GM18867 (cell line): ENCODE measurements at regions not wholly inside any gene's neighbourhood (a gene's known extent, or its start where the extent isn't known, plus 50 kb on each side); places are given as distances from the start of the nearest gene placed in this dataset.
A peak's percentile ranks its signal among the peaks of the same experiment; 100 is the strongest.

Experiments
- ATAC-seq: cut with Tn5 transposase; IDR thresholded peaks from one replicate; pipeline ENCODE4 v1.9.1; 2021; ENCODE audit warnings: mild to moderate bottlenecking, moderate library complexity; ENCODE audit not compliant: unreplicated experiment

GRCh38 chr18:56238576-56238975 lies 399.8 kb downstream of the TXNL1 start:
- no peak for ATAC-seq

- peak; percentile 87 for ATAC-seq
These were observed 402.8 kb downstream of the TXNL1 start for GRCh38 chr18:56235481-56236013.

DNA sequence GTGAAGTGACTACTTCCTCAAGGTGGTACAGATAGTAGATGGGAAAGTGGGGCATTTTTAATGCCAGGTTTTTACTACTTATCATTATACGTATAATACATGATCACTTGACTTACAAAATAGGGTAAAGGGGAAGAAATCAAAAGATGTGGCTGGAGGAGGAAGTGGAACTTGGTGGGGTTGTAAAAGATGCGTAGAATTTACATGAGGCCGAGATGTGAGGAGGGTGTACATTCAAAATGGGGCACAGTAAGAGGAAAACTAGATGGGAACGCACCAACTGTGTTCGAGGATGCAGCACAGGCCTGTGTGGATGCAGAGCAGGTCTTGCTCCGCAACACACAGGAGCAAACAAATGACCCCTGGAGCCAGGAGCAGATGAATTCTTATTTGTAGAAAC lies 403.3 kb downstream of the TXNL1 start:
- ATAC-seq = peak; percentile 46

- no peak for ATAC-seq
These were observed 404.8 kb downstream of the TXNL1 start for GRCh38 chr18:56233595-56233994.

DNA sequence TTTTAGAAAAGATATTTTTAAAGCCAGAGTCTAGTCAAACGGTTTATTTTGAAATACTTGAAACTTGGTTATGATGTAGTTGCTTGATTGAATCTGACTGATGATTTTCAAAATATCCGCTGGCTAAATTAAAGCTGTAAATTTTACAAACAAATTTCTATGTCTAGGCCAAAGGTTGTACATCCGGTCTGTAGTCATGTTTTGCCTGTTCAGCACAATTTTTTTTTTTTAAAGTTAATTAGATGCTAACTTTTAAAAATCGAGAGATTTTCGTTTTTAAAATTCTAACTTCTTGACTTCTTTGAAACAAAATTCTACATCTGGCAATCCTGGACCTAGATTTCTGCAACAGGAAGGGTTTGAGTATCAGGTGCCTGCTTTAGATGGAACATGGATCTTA lies 412.4 kb downstream of the TXNL1 start:
- ATAC-seq = no peak

DNA sequence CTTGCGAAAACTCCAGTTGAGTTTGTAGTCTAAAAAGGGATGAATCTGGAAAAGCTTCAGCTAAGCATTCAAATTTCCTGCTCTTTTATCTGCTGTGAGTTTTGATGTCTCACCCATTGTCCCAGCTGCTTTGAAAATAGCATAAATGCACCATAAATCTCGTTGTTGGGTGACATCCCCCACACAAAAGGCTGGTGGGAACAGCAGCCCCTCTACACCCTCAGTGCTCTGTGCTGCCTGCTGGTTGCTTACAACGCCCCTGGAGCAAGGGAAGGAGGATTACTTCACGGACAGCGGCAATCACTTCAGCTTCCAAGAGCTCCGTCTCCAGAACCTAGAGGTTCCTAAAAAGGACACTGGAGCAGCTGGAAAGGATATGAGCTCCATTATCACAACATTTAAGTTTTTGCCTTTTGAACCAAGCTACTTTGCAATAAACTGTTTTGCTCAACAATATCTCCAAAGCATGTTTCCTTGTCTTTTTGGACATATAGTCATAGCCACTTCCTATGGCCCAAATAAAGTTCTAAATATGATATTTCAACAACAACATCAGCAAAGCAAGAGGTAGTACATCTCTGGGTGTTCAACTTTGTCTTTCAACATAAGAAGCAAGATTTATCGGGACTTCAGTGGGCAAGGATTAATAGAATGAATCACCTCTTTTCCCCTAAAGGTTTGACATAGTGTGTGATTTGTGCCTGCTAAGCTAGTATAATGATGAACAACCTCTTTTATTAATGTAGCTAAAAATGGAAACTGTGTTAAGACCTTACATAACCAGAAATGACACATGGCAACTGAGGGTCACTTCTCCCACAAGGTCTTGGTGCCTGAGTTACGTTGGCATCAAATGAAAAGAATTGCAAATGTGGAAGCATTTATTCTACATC lies 413.5 kb downstream of the TXNL1 start:
- no peak for ATAC-seq

DNA sequence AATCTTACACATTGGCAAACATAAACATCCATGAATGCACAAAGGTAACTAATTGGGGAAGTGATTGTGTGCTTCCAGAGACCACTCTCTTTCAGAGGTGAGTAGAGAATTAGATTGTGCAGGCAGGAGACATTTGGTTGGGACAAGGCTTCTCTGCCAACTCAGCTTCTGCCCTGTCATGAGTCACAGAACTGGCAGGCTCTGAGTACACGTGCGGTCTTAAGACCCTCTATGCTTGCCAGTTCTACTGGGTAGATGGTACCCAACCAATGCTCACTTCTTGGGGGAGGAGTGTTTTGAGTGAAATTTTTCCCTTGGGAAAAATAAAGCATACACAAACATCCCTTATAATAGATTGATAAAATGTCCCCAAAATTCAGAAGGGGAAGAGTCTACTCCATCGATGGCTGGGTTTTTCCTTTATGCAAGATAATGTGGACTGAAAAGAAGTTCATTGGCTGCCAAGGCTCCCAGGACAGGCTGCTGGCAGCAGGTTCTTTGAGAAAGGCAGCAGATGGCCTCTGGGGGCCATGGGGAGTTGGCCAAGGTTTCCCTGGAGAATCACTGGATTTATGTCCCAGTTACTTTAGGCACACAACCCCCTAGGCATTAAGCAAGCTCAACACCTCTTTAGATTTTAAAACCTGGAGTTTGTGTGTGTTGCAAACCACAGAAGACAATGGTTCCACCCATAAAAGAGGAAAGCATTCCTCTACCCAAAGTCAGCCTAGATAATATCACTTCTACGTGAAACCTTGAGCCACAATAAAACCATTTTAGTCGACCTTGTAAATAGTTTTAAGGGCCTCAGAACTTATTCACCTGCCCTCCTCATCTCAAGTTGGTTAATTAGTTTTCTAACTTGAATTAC lies 417.0 kb downstream of the TXNL1 start:
- ATAC-seq = no peak

DNA sequence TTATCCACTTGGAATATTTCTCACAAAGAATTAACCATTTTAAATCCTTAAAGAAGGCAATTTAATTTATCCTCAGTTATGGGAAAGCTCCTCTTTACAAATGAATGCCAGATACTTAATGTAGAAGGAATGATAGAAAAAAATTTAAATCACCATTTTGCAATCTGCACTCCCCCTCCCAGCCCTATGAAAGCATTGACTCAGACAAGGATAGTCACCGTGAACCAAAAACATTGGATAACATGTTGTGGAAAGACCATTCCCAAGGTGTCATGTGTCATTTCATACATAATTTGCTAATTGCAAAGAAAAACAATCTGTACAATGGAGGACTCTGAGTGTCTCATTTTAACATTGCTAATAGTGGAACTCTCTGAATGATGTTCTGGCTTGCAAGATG lies 421.0 kb downstream of the TXNL1 start:
- ATAC-seq = no peak

GRCh38 chr18:56214706-56215105 lies 423.7 kb downstream of the TXNL1 start:
- ATAC-seq = no peak

DNA sequence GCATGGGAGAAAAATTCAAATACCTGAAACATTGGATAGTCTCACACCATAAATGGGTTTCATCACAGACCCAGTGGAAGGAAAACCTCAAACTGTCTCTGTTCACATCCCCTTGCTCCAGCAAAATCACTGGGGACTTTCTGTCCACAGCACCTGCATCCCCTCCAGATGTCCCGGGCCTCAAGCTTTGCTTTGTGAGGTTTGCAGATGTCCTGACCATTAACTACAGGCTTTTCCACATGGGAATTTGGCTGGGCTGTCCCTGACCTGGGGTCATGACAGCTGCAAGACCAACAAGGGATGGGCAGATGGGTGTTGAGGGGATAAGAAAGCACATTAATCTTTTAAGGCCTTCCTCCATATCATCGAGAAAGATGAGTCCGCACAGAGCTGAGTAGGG lies 427.9 kb downstream of the TXNL1 start:
- no peak for ATAC-seq

- no peak for ATAC-seq
These were observed 430.4 kb downstream of the TXNL1 start for GRCh38 chr18:56207989-56208388.

DNA sequence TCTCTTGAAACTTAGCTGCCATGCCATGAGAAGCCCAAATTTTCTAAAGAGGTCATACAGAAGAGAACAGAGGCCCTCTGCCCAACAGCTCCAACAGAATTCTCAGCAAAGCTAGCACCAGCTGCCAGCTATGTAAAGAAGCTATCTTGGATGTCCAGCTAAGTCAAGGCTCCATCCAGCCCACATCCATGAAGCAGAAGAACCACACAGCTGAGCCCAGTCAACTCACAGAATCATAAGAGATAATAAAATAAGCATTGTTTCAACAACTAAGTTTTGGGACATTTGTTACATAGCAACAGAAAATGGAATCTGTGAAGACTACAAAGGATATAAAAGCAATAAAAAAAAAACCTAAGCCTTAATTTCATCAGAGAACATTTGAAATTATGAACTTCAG lies 434.3 kb downstream of the TXNL1 start:
- no peak for ATAC-seq

DNA sequence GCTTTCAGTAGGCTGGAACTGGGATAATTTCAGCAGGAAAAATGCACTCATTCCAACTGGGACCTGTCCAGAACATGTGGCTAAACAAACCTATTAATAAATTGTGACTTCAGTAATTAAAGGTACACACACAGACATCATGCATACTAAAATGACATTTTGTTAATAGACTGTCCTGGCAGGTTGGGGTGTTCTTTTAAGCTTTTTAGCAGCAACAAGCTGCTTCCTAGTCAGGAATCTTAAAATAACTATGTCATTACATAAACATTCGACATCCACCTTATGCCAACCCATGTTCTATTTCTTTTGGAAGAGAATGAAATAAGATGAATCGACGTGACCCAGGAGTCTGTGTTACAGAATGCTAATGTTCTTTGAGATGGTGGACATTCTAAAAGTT lies 435.7 kb downstream of the TXNL1 start:
- ATAC-seq = no peak

- ATAC-seq = no peak
These were observed 437.9 kb downstream of the TXNL1 start for GRCh38 chr18:56200381-56200911.

- ATAC-seq = no peak
These were observed 438.6 kb downstream of the TXNL1 start for GRCh38 chr18:56199580-56200330.

DNA sequence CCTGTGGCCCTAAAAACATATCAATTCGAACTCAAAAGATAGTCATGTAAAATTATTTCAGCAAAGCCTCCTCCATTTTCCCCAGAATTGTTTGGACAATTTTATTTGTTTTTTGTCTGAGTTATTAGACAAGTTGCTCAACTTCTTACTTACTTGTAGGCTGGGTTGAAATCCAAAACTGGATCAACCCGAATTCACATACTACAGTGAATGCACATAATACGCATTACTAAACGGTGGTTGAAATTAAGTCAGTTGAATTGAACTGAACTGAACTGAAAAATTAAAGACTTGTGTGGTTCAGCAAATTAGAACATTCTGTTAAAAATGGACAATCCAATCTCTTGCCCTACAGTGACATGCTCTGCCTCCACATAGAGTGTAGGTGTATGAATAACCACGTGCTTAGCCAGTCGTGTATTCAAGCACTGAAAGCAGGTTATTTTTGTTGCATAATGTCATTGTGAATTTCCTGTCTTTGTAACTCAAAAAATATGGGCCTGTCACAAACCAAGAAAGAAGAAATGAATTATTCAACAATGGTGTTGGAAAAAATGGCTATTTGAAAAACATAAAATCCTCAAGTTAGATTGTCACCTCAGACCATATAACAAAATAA lies 441.0 kb downstream of the TXNL1 start:
- no peak for ATAC-seq

DNA sequence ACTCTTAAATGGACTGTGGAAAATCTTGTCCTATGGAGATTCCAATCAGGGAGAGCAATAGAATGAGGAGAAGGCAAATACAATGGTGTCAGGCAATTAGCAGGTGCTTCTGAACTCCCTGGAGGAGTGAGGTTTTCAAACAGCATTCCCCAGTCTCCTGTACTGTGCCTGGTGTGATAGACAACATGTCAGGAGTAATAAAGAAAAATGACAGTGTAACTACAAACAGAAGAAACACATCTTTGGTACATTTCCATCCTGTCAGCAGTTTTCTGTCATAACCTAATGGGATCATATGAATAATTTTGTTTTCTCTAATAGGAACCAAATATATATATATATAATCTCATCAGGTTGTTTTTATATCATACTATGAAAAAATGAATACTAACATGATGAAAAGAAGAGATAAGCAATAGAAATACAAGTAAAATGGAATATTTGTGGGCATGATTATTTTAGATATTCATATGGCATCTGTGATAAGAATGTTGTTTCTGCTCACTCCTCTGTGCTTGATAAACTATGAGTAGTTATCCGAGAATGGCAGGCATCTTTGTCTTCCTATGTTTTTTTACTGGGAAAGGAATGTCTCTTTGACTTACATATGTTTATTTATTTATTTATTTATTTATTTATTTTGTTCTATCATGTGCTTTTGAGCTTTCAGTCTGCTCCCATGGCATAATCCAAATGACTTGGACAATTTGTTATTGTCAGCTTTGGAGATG lies 441.7 kb downstream of the TXNL1 start:
- no peak for ATAC-seq

DNA sequence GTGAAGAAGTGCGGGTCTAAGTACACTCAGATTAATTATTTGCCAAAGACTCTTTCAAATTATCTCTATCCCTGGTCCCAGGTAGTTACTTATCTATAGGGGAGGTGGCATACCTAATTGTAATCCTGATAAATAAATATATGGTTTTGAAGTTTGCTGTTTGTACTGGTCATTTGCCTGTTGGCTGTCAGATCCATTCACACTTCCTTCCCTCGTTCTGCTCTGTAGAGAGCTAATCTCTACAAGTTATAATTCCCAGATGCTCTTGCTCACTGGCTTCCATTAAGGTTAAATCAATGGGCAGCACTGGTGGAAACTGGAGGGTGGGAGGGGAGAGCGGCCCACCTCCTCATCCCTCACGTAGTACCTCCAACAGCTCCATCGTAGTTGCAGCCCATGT lies 447.1 kb downstream of the TXNL1 start:
- ATAC-seq = no peak

DNA sequence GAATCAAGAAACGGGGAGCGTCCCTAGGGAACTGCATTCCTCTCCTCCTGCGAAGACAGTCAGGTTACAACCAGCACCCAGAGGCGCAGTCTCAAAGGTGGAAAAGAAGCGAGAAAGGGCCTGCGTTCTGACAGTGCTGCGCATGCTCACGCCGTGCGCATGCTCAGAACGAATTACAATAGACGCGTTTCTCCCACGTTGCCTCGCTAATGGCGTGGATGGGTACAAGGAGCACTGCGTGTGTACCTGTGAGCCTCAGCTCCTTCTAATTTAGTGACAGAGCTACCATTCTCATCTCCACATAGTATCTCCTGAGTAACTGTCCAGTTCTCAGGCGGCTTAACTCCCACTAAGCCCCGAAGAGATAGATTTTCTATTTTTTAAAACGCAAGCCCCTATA lies 448.8 kb downstream of the TXNL1 start:
- no peak for ATAC-seq
